Karpas-422 (cell line): ENCODE measurements at regions not wholly inside any gene's neighbourhood (a gene's known extent, or its start where the extent isn't known, plus 50 kb on each side); places are given as distances from the start of the nearest gene placed in this dataset.
"Not testable (repeated sequence)": the region's sequence is repeated elsewhere in the genome, so short reads cannot be mapped to it uniquely, and the experiment has no call there.

ENCODE experiments used
- DNase-seq: peaks from one replicate; pipeline ENCODE4 v3.0.0-alpha.2; 2015
- H2AFZ ChIP-seq: fragments of 200-600 bp; sonication (generic); 2 replicates; pipeline ENCODE4 v1.6.1; 2014; ENCODE audit warnings: antibody characterized with exemption, low read length, mixed read lengths
- H3K27ac ChIP-seq: fragments of 200-600 bp; sonication (generic); 2 replicates; pipeline ENCODE4 v1.5.1; 2014; ENCODE audit warnings: mild to moderate bottlenecking, low read length, moderate library complexity
- H3K27me3 ChIP-seq: fragments of 200-600 bp; sonication (generic); 2 replicates; pipeline ENCODE4 v1.6.1; 2014; ENCODE audit warnings: low read length, mixed read lengths
- H3K36me3 ChIP-seq: fragments of 200-600 bp; sonication (generic); 2 replicates; pipeline ENCODE4 v1.6.1; 2014; ENCODE audit warnings: low read length, mixed read lengths; ENCODE audit not compliant: insufficient read depth
- H3K4me1 ChIP-seq: fragments of 200-600 bp; sonication (generic); 2 replicates; pipeline ENCODE4 v1.6.1; 2014; ENCODE audit warnings: mild to moderate bottlenecking, low read length, mixed read lengths
- H3K4me2 ChIP-seq: fragments of 200-600 bp; sonication (generic); 2 replicates; pipeline ENCODE4 v1.6.1; 2014; ENCODE audit warnings: low read length, low read depth, mild to moderate bottlenecking; ENCODE audit not compliant: poor library complexity, severe bottlenecking
- H3K4me3 ChIP-seq: fragments of 200-600 bp; sonication (generic); 2 replicates; pipeline ENCODE4 v1.5.1; 2014; ENCODE audit warnings: mild to moderate bottlenecking, antibody characterized with exemption, low read length, mixed read lengths
- H3K79me2 ChIP-seq: fragments of 200-600 bp; sonication (generic); 2 replicates; pipeline ENCODE4 v1.6.1; 2014; ENCODE audit warnings: mild to moderate bottlenecking, low read length, mixed read lengths
- H3K9ac ChIP-seq: fragments of 200-600 bp; sonication (generic); 2 replicates; pipeline ENCODE4 v1.6.0; 2014; ENCODE audit warnings: low read length
- H3K9me2 ChIP-seq: fragments of 200-600 bp; sonication (generic), shearing (Covaris generic); replicated peaks from 2 replicates; pipeline ENCODE4 v1.6.0; 2014; ENCODE audit warnings: mild to moderate bottlenecking, low read length, moderate library complexity; ENCODE audit not compliant: insufficient read depth
- H3K9me3 ChIP-seq: fragments of 300-700, 200-600 bp; sonication (generic); 2 replicates; pipeline ENCODE4 v1.6.1; 2014; ENCODE audit warnings: low read length, mixed read lengths
- H4K20me1 ChIP-seq: fragments of 200-600 bp; sonication (generic); 2 replicates; pipeline ENCODE4 v1.6.1; 2014; ENCODE audit warnings: mild to moderate bottlenecking, antibody characterized with exemption, low read length, low read depth; ENCODE audit not compliant: insufficient read depth

DNA sequence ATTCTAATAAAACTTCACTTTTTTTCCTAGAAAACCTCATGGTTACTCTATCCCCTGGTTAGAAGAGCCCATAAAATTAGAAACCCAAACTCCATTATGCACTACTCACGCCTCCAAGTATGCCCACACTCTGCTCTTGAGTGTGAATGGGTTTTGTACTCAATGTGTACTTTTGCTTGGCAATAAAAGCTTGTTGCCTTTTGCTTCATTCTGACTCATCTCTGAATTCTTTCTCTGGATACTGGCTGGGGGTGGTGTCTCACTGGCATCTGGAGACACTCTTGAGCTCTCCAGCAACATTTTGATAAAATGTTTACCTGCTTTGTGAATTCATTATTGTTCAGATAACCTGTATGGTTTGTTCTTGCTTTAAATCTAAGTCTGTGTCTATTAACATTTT is 963.3 kb downstream of the TRAM1L1 start:
- no peaks in the 10 kb centered on the region; the same call in 1 of the 2 replicates for H3K9me3 ChIP-seq
- H3K27me3 ChIP-seq: no peaks in the 10 kb centered on the region
- no peaks in the 10 kb centered on the region for H3K9me2 ChIP-seq
- no peaks in the 10 kb centered on the region for H4K20me1 ChIP-seq
- H3K9ac ChIP-seq: no peak overlapping the region
- no peak overlapping the region for H3K27ac ChIP-seq
- no peak overlapping the region for H3K4me2 ChIP-seq
- H3K79me2 ChIP-seq: no peaks in the 10 kb centered on the region
- no peak overlapping the region for H2AFZ ChIP-seq
- H3K36me3 ChIP-seq: no peaks in the 10 kb centered on the region
- no peaks in the 10 kb centered on the region for H3K4me1 ChIP-seq
- H3K4me3 ChIP-seq: no peak overlapping the region
- no peak for DNase-seq

GRCh38 chr4:116118221-116118620 is 967.2 kb downstream of the TRAM1L1 start:
- Histone ChIP-seq H3K36me3 (no peaks in the 10 kb centered on the region), H2AFZ (no peak overlapping the region), H3K4me2 (no peak overlapping the region), H3K79me2 (no peaks in the 10 kb centered on the region), H3K4me3 (no peak overlapping the region), H3K9me2 (no peaks in the 10 kb centered on the region), H3K27ac (no peak overlapping the region), H4K20me1 (no peaks in the 10 kb centered on the region), H3K9ac (no peak overlapping the region), H3K9me3 (no peaks in the 10 kb centered on the region; the same call in 1 of the 2 replicates), H3K27me3 (no peaks in the 10 kb centered on the region), H3K4me1 (no peaks in the 10 kb centered on the region)
- no peak for DNase-seq

DNA sequence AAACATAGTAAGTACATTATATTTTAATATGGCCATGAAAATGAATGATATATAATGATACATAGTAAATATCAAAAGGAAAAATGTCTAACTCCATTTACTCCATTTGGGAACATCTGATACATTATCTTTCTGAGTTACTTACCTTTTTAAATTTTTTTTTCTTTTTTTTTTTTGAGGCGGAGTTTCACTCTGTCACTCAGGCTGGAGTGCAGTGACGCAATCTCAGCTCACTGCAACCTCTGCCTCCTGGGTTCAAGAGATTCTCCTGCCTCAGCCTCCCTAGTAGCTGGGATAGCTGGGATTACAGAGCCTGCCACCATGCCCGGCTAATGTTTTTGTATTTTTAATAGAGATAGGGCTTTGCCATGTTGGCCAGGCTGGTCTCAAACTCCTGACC is 972.5 kb downstream of the TRAM1L1 start:
- H3K4me2 ChIP-seq, DNase-seq, H3K4me1 ChIP-seq, H3K4me3 ChIP-seq, H3K27ac ChIP-seq, H3K9me3 ChIP-seq, H3K36me3 ChIP-seq, H4K20me1 ChIP-seq, H2AFZ ChIP-seq, H3K9me2 ChIP-seq, H3K27me3 ChIP-seq, H3K79me2 ChIP-seq, H3K9ac ChIP-seq: not testable (repeated sequence)

DNA sequence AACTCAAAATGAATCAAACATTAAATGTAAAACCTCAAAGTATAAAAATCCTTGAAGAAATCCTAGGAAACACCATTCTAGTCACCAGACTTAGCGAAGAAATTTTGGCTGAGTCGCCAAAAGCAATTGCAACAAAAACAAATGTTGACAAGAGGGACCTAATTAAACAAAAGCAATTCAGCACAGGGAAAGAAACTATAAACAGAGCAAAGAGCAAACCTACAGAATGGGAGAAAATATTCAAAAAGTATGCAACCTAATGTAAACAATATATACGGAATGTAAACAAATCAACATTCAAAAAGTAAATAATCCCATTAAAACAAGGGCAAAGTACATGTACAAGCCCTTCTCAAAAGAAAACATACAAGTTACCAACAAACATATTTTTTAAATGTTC is 974.7 kb downstream of the TRAM1L1 start:
- H3K9ac ChIP-seq: no peak overlapping the region
- no peak for DNase-seq
- H3K9me3 ChIP-seq: no peaks in the 10 kb centered on the region
- H3K27me3 ChIP-seq: no peaks in the 10 kb centered on the region
- no peaks in the 10 kb centered on the region for H3K79me2 ChIP-seq
- no peak overlapping the region for H3K27ac ChIP-seq
- no peaks in the 10 kb centered on the region for H3K36me3 ChIP-seq
- H3K9me2 ChIP-seq: no peaks in the 10 kb centered on the region
- H2AFZ ChIP-seq: no peak overlapping the region
- no peaks in the 10 kb centered on the region for H4K20me1 ChIP-seq
- no peak overlapping the region for H3K4me3 ChIP-seq
- H3K4me1 ChIP-seq: no peaks in the 10 kb centered on the region
- no peak overlapping the region for H3K4me2 ChIP-seq

- H3K27ac ChIP-seq: no peak overlapping the region
- no peaks in the 10 kb centered on the region for H4K20me1 ChIP-seq
- no peak for DNase-seq
- H3K79me2 ChIP-seq: no peaks in the 10 kb centered on the region
- H2AFZ ChIP-seq: no peak overlapping the region
- no peaks in the 10 kb centered on the region for H3K4me1 ChIP-seq
- no peaks in the 10 kb centered on the region for H3K27me3 ChIP-seq
- no peaks in the 10 kb centered on the region for H3K9me3 ChIP-seq
- H3K9me2 ChIP-seq: no peaks in the 10 kb centered on the region
- H3K4me3 ChIP-seq: no peak overlapping the region
- no peaks in the 10 kb centered on the region for H3K36me3 ChIP-seq
- no peak overlapping the region for H3K9ac ChIP-seq
- H3K4me2 ChIP-seq: no peak overlapping the region
Observed at GRCh38 chr4:116108606-116109005, 976.8 kb downstream of the TRAM1L1 start.

GRCh38 chr4:116101321-116101720 is 984.1 kb downstream of the TRAM1L1 start:
- Histone ChIP-seq H3K27ac (no peak overlapping the region), H2AFZ (no peak overlapping the region), H3K9ac (no peak overlapping the region), H3K27me3 (no peaks in the 10 kb centered on the region), H3K79me2 (no peaks in the 10 kb centered on the region), H3K4me2 (no peak overlapping the region), H3K4me3 (no peak overlapping the region), H3K36me3 (no peaks in the 10 kb centered on the region), H3K9me2 (no peaks in the 10 kb centered on the region), H4K20me1 (no peaks in the 10 kb centered on the region), H3K4me1 (no peaks in the 10 kb centered on the region), H3K9me3 (peaks cover 3% of the 10 kb centered on the region; the same call in 1 of the 2 replicates)
- no peak for DNase-seq

DNA sequence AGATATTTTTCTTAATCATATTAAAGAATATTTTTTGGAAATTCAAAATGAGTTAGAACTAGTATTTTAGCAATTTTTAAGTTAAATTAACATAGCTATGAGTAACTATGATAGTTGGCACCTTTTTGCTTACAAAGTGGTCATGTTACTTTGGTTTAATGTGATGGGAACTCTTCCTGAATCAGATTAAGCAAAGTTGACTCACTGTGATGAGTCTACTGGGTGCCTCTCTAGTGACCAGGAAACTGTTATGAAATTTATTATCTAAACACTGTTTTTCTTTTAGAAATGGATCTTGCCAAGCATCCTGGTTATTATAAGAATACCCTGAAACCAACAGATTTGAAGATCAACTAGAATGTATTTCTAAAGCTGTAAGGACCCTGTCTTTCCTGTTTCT is 985.8 kb downstream of the TRAM1L1 start:
- Histone ChIP-seq H3K27ac (no peak overlapping the region), H3K9me3 (peaks cover 3% of the 10 kb centered on the region; the same call in 1 of the 2 replicates), H2AFZ (no peak overlapping the region), H3K79me2 (no peaks in the 10 kb centered on the region), H3K9ac (no peak overlapping the region), H3K9me2 (no peaks in the 10 kb centered on the region), H3K36me3 (no peaks in the 10 kb centered on the region), H4K20me1 (no peaks in the 10 kb centered on the region), H3K27me3 (no peaks in the 10 kb centered on the region), H3K4me2 (no peak overlapping the region), H3K4me3 (no peak overlapping the region), H3K4me1 (no peaks in the 10 kb centered on the region)
- DNase-seq: no peak

- not testable (repeated sequence) for H3K4me1 ChIP-seq, H3K4me3 ChIP-seq, H3K4me2 ChIP-seq, H3K27me3 ChIP-seq, DNase-seq, H3K36me3 ChIP-seq, H3K9me3 ChIP-seq, H3K9me2 ChIP-seq, H4K20me1 ChIP-seq, H3K27ac ChIP-seq, H3K79me2 ChIP-seq, H2AFZ ChIP-seq, H3K9ac ChIP-seq
Observed at GRCh38 chr4:116097353-116097752, 983.9 kb upstream of the NDST4 start.

GRCh38 chr4:116092961-116093360 is 979.5 kb upstream of the NDST4 start:
- no peaks in the 10 kb centered on the region for H3K36me3 ChIP-seq
- H4K20me1 ChIP-seq: no peaks in the 10 kb centered on the region
- no peak for DNase-seq
- H3K27ac ChIP-seq: no peak overlapping the region
- no peak overlapping the region for H3K9ac ChIP-seq
- H3K4me1 ChIP-seq: no peaks in the 10 kb centered on the region
- H3K27me3 ChIP-seq: no peaks in the 10 kb centered on the region
- no peak overlapping the region for H3K4me3 ChIP-seq
- H3K79me2 ChIP-seq: no peaks in the 10 kb centered on the region
- H3K9me2 ChIP-seq: no peaks in the 10 kb centered on the region
- H3K4me2 ChIP-seq: no peak overlapping the region
- peaks cover 3% of the 10 kb centered on the region; the same call in 1 of the 2 replicates for H3K9me3 ChIP-seq
- H2AFZ ChIP-seq: no peak overlapping the region
